GF-D8 (cell line): ENCODE measurements at regions not wholly inside any gene's neighbourhood (a gene's known extent, or its start where the extent isn't known, plus 50 kb on each side); places are given as distances from the start of the nearest gene placed in this dataset.

Experiments used
- DNase-seq: peaks from one replicate; lab custom pipeline; 2025; lab: John Stamatoyannopoulos, UW

DNA sequence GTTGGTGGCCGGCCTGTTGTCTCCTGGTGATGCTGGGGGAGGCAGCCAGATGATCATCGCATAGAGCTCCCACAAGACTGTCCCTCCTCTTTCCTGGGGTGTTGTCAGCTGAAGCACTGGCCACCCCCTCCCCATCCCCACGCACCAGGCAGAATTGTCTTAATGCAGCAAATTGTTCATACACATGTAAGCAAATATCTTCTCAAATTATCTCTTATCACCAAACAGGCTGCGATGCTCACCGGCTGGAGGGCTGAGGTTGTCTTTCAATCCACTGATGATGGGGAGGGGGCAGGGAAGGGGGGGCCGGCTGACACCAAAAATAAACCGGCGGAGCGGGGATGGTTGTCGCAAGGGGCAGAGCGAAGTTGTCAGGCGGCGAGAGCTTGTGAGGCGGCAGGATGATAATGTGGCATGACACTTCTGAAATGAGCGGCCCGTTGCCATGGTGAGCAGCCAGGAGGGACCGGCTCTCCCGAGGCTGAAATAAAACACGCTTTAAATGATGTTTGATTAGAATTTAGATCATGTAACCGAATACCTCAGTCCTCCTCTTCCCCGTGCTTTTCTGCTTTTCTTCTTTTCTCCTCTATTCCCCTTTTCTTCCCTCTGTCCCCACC is 59.8 kb downstream of the MRM1 start:
- no peak for DNase-seq

DNA sequence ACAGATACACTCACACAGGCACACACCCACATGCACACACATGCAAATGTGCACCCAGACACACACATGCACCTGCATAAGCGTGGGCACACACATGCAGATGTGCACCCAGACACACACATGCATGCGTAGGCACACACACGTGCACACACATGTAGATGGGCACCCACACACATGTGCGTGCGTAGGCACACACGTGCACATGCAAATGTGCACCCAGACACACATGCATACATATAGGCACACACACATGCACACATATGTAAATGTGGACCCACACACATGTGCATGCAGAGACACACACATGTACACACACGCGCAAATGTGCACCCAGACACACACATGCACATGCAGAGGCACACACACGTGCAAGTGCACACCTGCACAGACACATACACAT is 60.3 kb downstream of the MRM1 start:
- no peak for DNase-seq

DNA sequence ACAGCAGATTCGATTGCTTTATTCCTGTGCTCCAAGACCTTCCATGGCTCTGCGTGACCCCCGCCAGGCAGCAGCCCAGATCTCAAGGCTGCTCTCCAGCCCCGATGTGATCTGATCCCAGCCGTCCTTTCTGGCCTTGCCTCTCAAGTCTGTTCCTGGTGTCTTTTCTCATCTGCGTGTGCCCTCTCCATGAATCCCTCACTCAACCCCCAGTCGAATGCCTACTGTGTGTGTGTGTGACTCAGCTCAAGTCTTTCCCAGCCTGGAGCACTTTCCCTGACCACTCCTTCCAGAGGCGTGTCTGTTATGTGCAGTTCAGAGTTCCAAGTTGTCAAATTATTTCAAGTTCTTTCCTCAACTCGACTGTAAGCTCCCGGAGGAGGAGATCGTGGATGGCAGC is 64.0 kb downstream of the MRM1 start:
- no peak for DNase-seq

DNA sequence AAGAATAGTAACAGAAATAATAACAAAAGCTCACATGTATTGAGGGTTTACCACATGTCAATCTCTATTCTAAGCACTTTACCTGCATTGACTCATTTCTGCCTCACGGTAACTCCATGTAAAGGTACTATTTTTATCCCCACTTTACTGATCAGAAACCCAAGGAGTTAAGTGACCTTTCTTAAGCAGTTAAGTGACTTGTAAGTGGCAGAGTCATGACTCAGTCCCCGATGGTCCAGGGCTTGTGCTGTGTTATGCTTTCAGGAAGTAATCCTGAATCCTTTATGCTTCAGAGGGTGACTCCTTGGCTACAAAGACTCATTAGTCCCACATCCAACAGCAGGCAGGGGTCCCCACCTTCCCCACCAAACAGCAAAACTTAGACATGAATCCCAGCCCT is 66.5 kb downstream of the MRM1 start:
- DNase-seq, result no peak

DNA sequence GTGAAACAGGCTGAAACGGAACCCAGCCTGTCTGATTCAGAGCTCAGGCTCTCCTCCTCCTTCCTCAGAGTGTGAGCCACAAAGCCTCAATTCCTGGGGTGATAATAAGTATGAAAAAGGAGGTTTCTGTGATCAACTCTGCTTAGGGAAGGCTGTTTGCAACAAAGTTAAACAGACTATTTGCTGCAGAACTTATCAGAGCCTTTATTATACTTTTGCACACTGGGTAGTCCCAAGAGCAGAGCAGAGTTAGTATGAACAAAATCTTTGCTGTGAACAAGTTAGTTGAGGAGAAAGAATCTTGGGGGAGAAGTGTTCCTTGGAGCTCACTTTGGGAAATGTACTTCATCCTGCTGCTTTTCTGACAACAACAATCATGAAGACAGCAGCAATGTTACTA is 67.4 kb downstream of the MRM1 start:
- DNase-seq, result no peak

DNA sequence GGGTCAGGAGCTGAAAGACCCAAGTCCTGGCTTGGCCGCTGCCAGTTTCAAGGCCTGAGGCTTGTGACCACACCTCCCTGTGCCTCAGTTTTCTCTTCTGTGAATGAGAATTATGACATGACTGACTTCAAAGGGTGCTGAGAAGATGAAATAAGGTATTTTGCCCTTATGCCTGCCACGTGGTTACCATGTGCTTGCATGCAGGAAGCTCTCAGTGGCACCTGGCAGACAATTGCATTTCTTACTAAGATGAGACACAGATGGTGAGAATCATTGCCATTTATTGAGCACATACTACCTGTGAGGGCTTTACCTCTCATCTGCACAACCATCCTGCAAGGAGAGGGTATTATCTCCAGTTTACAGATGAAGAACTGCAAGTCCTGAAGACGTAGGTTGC is 69.8 kb downstream of the MRM1 start:
- no peak for DNase-seq

DNA sequence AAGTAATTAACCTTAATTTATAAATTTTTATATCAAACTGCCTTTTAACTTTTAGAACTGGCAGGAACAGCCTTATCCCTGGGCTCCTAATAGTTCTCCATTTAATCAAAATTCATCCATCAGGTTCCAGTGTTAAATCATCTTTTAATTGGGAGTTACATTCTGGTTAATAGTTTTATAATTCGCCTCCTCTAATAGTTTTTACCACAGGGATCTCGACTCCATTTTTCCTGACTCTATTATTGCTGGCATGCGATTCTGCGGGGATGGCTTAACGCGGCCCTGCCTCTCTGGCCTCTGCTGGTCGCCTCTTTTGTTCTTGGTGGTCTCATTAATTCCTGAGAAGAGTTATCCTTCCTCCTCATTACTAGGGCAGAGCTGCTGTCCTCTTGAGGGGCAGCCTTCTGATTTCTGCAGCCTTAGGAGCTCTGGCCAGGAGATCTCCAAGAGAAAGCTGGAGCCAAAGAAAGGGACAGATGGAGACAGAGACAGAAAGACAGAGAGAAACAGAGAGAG is 71.1 kb downstream of the MRM1 start:
- no peak for DNase-seq

DNA sequence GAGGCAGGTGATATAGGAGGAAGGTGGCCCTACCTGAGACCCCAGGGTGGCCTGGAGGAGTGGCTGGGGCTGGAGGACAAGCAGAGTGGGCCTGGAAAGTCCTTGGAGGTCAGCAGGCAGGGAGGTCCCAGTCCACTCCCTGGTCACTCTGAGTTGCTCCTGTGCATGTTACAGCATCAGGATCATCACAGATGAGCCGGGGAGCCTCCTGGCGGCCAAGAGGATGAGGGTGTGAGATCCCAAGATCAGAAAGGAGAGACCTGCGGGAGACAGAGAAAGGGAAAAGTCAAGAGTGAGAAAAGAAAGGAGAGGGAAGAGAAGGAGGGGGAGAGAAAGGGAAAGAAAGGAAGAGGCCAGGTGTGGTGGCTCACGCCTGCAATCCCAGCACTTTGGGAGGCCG is 71.7 kb downstream of the MRM1 start:
- DNase-seq, result no peak

DNA sequence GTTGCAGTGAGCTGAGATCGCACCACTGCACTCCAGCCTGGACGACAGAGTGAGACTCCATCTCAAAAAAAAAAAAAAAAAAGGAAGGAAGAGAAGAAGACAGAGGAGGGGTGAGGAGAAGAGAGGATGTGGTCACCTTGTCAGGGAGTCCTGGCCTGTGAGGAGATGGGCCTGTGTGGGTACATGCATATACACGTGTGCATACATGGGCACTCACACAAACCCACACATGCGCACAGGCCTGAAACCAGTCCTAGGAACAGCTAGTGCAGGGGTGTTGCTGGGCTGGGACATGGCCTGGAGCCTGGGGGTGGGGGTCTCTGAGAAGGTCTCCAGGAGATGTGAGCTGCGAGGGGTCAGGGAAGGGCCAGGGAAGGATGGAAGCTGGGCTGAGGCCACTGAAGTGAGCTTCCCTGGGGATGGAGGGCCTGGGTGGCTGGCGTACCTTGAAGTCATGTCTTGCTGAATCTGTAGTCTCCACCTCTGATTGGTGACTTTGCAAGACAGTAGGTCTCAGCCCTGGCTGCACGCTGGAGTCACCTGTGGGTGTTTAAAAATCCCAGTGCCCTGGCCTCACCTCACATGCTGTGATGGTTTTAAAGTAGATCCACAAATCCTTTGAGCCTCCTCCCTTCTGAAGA is 72.4 kb downstream of the MRM1 start:
- no peak for DNase-seq

DNA sequence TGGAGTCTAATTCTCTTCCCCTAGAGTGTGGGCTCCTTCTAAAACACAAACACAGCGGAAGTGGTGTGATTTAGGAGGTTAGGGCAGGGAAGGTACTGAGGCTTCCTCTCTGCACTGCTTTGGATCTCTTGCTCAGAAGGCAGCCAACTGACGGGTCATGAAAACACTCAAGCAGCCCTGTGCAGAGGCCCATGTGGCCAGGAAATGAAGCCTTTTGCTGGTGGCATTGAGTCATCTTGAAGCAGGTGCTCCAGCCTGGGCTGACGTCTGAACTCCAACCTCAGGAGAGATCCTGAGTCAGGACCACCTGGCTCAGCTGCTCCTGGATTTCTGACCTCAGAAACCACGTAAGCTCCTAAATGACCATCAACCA is 72.9 kb downstream of the MRM1 start:
- no peak for DNase-seq

DNA sequence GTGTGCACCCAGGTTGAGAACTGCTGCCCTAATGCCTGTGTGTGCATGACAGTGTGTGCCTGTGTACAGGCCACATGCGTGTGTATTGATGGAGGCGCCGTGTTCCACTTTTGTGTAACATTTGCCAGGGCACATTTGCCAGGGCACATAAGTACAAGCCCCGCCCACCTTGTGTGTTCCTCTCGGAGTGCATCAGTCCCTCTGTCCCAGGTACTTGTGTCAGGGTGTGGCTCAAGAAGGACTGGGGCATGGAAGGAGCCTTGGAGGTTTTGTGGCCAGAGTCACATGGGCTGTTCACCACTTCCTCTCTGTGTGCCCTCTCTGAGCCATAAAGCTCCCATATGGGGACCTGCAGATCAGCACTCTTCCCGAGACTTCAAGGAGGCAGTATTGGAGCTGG is 73.9 kb downstream of the MRM1 start:
- DNase-seq, result no peak

DNA sequence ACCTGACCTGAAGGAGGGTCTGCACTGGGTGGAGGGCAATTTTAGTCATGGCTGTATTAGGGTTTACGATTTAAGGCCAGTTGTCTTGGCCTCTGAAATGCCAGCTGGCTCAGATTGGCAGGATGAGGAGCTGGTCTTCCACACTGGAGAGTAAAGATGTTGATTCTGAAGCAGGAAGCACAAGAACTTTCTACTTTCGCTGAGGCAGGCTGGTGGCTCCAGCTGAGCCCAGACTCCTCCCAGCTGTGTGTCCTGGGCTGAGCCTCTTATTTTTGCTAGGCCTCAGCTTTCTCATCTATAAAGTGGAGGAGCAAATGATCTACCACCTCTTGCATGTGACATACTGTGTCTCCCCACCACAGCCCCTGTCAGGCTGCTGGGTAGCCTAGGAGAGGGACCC is 74.4 kb downstream of the MRM1 start:
- no peak for DNase-seq

DNA sequence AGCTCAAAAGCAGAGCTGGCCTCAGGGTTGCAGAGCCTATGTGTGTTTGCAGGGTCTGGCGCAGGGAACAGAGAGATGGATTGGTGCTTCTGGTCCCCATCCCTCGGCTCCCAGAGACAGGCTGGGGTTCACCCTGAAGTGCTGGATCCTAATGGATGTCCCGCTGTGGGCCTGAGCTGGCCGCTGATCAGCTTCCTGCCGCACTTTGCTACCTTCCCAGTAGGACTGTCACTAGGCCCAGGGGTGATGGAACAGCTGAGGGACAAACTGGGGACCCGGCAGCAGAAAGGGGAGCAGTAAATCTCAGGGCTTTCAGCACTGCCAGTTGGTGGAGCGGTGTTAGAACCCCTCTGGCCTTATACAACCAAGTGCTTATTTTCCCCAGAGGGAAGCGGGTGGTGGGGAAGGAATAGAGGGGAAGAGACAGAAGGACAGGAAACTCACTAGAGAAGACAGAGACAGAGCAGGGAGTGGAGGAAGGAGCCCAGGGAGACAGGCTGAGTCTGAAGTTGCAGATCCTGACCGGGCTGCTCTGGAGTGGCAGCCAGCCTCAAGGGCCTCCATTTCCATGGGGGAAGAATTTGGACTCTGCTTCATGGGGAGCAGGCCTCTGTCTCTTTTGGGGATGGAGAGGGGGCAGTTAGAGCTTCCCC is 78.6 kb downstream of the MRM1 start:
- DNase-seq, result no peak

DNA sequence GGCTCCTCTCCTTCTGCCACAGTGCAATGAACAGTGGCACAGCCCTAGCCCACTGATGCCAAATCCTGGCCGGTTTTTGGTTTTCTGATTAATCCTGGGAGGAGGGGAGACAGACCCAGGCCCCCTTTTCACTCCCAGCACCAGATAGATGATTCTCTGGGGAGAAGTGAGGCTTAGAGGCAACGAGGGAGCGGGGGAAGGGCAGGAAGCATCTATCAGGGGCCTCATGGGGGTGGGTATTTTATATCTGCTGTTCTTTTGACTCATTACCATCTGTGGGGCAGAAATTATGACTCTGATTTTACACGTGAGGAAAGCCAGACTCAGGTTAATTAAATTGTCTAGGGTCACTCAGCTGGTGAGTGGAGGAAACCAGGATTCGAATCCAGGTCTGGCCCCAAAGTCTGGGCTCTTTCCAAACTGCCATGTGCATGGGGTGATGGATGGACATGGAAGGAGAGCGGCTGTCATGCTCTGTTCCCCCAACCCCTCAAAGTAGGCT is 79.4 kb downstream of the MRM1 start:
- no peak for DNase-seq

DNA sequence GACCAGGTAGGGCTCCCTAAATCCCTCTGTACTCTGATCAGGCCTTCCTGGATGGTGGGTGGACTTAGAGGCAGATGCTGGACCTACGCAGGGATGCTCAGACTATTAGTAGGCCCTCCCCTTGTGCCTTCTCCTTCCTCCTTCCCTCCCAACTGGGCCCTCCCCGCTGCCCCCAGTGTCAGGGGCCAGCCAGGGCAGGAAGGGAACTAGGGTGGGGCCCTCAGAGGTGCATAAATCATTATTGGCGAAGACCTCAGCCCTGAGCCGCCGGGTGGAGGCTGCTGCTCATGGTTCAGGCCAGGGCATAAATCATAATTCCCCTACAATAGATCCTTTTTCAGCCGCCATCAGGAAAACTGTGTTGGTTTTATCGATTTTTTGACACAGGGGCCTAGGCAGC is 81.4 kb downstream of the MRM1 start:
- DNase-seq, result no peak

DNA sequence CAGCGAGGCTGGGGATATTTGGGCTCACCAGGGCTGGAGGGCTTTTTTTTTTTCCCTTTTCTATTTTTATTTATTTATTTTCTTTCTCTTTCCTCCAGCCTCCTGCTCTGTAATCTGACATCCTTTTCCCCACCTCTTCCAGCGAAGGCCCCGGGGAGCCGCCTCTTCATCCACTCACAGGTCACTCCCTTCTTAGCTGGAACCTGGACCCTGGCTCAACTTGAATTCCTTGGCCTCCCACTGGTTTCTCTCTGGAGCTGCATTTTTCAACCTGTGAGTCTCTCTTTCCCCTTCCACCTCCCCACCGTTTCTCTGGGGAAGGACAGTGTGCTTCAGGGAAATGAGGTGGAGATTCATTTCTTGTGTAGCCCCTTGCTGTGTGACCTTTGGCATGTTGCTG is 82.0 kb downstream of the MRM1 start:
- DNase-seq, result no peak

DNA sequence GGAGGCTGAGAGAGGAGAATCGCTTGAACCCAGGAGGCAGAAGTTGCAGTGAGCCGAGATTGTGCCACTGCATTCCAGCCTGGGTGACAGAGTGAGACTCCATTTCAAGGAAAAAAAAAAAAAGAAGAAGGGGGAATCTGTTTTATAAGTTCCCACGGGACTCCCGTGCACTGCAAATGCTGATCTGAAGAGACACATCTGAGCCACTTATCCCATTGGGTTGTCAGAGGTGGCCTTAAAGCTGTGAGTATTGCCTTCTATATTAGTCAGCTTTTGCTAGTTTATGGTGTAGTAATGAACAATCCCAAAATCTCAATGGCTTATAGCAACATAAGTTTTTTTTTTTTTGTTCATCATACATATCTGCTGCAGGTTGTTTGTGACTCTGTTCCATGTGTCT is 82.8 kb downstream of the MRM1 start:
- DNase-seq, result no peak

DNA sequence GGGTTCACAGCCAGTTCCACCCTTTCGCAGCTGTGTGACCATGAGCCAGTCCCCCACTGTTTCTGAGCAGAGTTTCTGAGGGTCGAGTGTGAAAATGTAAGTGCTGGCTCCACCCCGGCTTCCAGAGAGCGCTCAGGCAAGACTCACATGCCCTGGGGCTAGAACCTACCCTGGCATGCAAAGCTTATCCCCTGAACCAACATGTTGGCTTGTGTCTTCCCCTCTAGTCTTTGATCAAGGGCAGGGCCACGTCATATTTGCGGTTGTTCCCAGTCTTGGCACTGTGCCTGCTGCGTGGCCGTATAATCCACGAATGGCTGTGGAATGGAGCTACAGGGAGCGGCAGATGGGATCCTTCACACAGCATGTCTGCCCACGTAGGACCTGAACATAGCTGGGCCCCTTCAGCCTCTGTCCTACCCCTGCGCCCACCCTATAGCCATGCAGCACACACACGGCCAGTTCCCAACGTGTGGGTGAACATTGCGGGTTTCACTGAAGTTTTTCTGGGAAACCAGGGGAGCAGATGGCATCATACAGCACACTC is 84.8 kb downstream of the MRM1 start:
- no peak for DNase-seq

DNA sequence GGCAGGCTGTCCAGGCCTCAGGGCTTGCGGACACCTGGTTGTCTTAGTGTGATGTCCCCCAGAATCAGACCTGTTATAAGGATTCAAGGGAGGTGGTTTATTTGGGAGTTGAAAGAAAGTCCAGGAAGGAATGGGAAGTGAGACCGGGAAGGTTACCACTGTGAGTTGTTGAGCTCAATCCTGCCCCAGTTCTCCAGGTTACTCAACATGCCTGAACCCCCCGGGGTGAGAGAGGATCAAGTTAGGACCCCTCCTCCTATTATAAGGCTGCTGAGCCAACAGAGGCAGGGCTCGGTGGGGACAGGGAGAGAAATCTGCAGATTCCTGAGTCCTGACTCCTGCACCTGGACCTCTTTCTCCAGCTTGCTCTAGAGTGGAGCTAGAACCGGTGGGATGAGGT is 86.4 kb downstream of the MRM1 start:
- no peak for DNase-seq

DNA sequence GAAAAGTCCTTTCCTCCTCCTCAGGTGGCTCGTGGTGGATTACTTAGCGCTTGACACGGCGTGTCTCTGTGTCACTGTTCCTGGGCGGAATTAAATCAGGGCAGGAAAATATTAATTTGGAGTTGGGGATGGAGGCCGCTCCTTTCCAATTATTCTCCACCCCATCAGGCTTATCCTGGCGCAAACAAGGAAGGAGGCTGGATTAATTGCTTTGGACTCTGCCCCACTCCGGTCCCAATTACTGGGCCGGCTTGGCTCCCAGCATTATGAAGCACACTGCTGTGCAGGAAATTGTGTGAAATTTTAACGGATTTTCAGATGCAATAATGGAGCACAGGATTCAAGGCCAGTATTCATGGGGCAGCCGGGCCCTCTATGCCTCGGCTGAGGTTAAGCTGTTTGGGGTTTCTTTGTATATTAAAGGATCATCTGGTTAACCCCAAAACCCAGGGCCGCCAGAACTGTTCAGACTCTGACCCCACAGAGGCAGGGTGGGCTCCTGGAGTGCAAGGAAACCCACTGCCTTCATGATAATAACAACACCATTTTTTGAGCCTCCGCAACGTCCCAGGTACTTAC is 87.8 kb downstream of the MRM1 start:
- DNase-seq, result no peak

DNA sequence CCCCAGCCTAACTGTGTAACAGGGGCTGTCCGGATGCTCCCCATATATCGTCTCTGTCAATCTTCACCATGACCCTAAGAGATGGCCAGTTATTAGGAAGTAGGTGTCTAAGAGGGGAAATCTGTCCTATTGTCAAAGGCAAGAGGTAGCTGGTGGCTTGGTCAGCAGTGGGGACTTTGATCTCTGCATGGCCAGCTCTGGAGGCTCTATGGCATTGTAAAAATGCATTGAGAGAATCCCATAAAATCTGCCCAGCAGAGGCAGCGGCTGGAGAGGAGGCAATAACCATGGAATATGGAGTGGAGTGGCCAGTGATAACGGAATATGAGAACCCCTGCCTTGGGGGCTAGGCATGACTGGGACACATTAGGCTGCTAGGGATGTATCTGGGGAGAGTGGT is 88.8 kb downstream of the MRM1 start:
- no peak for DNase-seq

DNA sequence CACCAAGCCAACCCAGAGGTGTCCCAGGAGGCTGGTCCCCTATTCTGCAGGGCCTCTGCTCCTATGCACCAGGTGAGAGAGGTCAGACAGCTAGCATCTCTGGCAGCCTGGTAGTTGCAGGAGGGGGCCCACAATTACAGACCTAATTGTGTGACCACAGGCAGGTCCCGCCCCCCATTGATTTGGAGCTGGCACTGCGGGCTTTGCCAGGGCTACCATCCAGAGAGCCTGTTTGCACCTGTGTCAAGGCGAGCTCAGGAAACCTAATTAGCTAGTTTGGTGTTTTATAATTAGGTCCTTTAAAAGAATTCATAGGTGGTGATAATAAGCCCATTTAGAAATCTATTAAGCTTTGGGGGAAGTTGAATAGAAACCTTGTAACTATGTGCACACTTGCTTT is 90.2 kb downstream of the MRM1 start:
- DNase-seq, result no peak

DNA sequence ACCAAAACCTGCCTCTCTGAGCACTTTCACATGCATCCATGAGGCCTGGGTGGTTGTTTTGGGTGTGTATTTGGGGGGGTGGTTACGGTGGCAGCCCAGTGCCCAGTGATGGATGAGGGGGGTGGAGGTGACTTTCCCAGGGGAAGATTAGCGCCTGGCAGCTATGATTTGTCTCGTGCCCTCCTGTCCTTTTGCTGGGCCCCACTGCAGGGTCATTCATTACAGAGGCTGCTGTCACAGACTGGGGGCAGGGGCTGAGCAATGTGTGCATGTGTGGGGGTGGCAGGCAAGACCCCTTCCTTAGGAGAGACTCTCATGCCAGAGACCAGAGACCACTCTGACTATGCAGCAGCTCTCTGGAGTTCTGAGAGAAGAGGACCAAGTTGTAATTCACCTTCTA is 93.7 kb downstream of the MRM1 start:
- no peak for DNase-seq
